D721Med (cell line): ENCODE measurements at regions not wholly inside any gene's neighbourhood (a gene's known extent, or its start where the extent isn't known, plus 50 kb on each side); places are given as distances from the start of the nearest gene placed in this dataset.

ENCODE experiments used
- DNase-seq: peaks from one replicate; pipeline ENCODE4 v3.0.0; 2011; ENCODE audit warnings: low spot score; ENCODE audit not compliant: insufficient read length
- FAIRE-seq: peaks from 2 replicates; lab custom pipeline; 2011; peaks lifted over from hg19 to GRCh38; lab: Jason Lieb, UNC
- CTCF ChIP-seq: IDR thresholded peaks from 2 replicates; pipeline ENCODE4 v1.5.1; 2012; ENCODE audit warnings: mild to moderate bottlenecking, control low read depth; ENCODE audit not compliant: insufficient read depth; ENCODE audit errors: missing control alignments

- FAIRE-seq (no peak), DNase-seq (no peak)
- TF ChIP-seq CTCF: no peak
Measured at GRCh38 chr14:25620515-25620914, 570.6 kb upstream of the STXBP6 start.

GRCh38 chr14:25615174-25615573, 565.2 kb upstream of the STXBP6 start:
- no peak for TF ChIP-seq CTCF
- DNase-seq: no peak
- FAIRE-seq: no peak

GRCh38 chr14:25607192-25607591, 557.2 kb upstream of the STXBP6 start:
- no peak for TF ChIP-seq CTCF
- FAIRE-seq (no peak), DNase-seq (no peak)

GRCh38 chr14:25602106-25602505, 552.2 kb upstream of the STXBP6 start:
- no peak for DNase-seq
- no peak for TF ChIP-seq CTCF
- FAIRE-seq: no peak

- FAIRE-seq (no peak), DNase-seq (no peak)
- TF ChIP-seq CTCF: no peak
Measured at GRCh38 chr14:25588751-25589150, 538.8 kb upstream of the STXBP6 start.

- FAIRE-seq: no peak
- TF ChIP-seq CTCF: no peak
- no peak for DNase-seq
Measured at GRCh38 chr14:25574628-25575325, 524.8 kb upstream of the STXBP6 start.

GRCh38 chr14:25570483-25570882, 520.5 kb upstream of the STXBP6 start:
- no peak for FAIRE-seq
- no peak for DNase-seq
- no peak for TF ChIP-seq CTCF
